ENCODE measurements at regions not wholly inside any gene's neighbourhood (a gene's known extent, or its start where the extent isn't known, plus 50 kb on each side); places are given as distances from the start of the nearest gene placed in this dataset.

- Histone ChIP-seq H3K27me3 (replicated peaks; ENCODE audit: control insufficient read depth, insufficient read depth, low read length) (no peaks in the 10 kb centered on the region), H3K36me3 (ENCODE audit: control insufficient read depth, insufficient read depth, low read length) (no peaks in the 10 kb centered on the region), H3K4me3 (replicated peaks; ENCODE audit: low read depth, low read length) (no peak overlapping the region)
- no peak for DNase-seq (ENCODE audit: extremely low read depth, insufficient read length)
- no peak for TF ChIP-seq CTCF (IDR thresholded peaks at IDR 0.05; ENCODE audit: insufficient read depth, low read length, poor library complexity, severe bottlenecking)
Observed at GRCh38 chr2:225738735-225739134, 339.2 kb downstream of the NYAP2 start.

- Histone ChIP-seq H3K4me3 (replicated peaks; ENCODE audit: low read depth, low read length) (no peak overlapping the region), H3K27me3 (replicated peaks; ENCODE audit: control insufficient read depth, insufficient read depth, low read length) (no peaks in the 10 kb centered on the region), H3K36me3 (ENCODE audit: control insufficient read depth, insufficient read depth, low read length) (no peaks in the 10 kb centered on the region)
- no peak for TF ChIP-seq CTCF (IDR thresholded peaks at IDR 0.05; ENCODE audit: insufficient read depth, low read length, poor library complexity, severe bottlenecking)
- DNase-seq (ENCODE audit: extremely low read depth, insufficient read length) = no peak
Observed at GRCh38 chr2:225737556-225737955, 338.0 kb downstream of the NYAP2 start.

- Histone ChIP-seq H3K4me3 (replicated peaks; ENCODE audit: low read depth, low read length) (no peak overlapping the region), H3K36me3 (ENCODE audit: control insufficient read depth, insufficient read depth, low read length) (no peaks in the 10 kb centered on the region), H3K27me3 (replicated peaks; ENCODE audit: control insufficient read depth, insufficient read depth, low read length) (no peaks in the 10 kb centered on the region)
- DNase-seq (ENCODE audit: extremely low read depth, insufficient read length) = no peak
- no peak for TF ChIP-seq CTCF (IDR thresholded peaks at IDR 0.05; ENCODE audit: insufficient read depth, low read length, poor library complexity, severe bottlenecking)
Observed at GRCh38 chr2:225735844-225736243, 336.3 kb downstream of the NYAP2 start.

- H3K4me3 ChIP-seq (replicated peaks; ENCODE audit: low read depth, low read length) = no peak overlapping the region
- H3K36me3 ChIP-seq (ENCODE audit: control insufficient read depth, insufficient read depth, low read length) = no peaks in the 10 kb centered on the region
- no peak for TF ChIP-seq CTCF (IDR thresholded peaks at IDR 0.05; ENCODE audit: insufficient read depth, low read length, poor library complexity, severe bottlenecking)
- no peak for DNase-seq (ENCODE audit: extremely low read depth, insufficient read length)
- H3K27me3 ChIP-seq (replicated peaks; ENCODE audit: control insufficient read depth, insufficient read depth, low read length) = no peaks in the 10 kb centered on the region
Observed at GRCh38 chr2:225725726-225726125, 326.2 kb downstream of the NYAP2 start.

Measured in GM06990 (cell line).